Liver (tissue), 3 donors: ENCODE measurements at regions not wholly inside any gene's neighbourhood (a gene's known extent, or its start where the extent isn't known, plus 50 kb on each side); places are given as distances from the start of the nearest gene placed in this dataset.
"Not testable (repeated sequence)": the region's sequence is repeated elsewhere in the genome, so short reads cannot be mapped to it uniquely, and the experiment has no call there.

Source experiments
- GABPA ChIP-seq, 2 donors: IDR thresholded peaks in 1 of 2; conservative IDR thresholded peaks in 1 of 2; 2 replicates each; pipeline ENCODE4 v1.6.1; 2016; ENCODE audit warnings: antibody characterized with exemption in 2 of 2, mild to moderate bottlenecking in 1 of 2, moderate library complexity in 1 of 2
- JUND ChIP-seq, 2 donors: IDR thresholded peaks; 2 replicates each; pipeline ENCODE4 v1.6.1; 2016; ENCODE audit warnings: antibody characterized with exemption in 2 of 2
- MAX ChIP-seq: IDR thresholded peaks from 2 replicates; pipeline ENCODE4 v1.6.1; 2016; ENCODE audit warnings: antibody characterized with exemption
- RAD21 ChIP-seq, 2 donors: IDR thresholded peaks; 2 replicates each; pipeline ENCODE4 v1.6.1; 2016; ENCODE audit warnings: antibody characterized with exemption in 2 of 2, mild to moderate bottlenecking in 2 of 2
- TF ChIP-seq, protein P1 (sequence below): fragments of 150-350 bp; IDR thresholded peaks from 2 replicates; pipeline ENCODE4 v1.5.1; 2017; ENCODE audit warnings: improper control_type of control experiment, low read depth, low read length; ENCODE audit not compliant: missing input control
- TF ChIP-seq, protein P2 (sequence below): IDR thresholded peaks from 2 replicates; pipeline ENCODE4 v1.6.1; 2016; ENCODE audit warnings: antibody characterized with exemption, mild to moderate bottlenecking
- donor health status: healthy.
- donor health status: healthy.

- TF ChIP-seq, protein P1, sequence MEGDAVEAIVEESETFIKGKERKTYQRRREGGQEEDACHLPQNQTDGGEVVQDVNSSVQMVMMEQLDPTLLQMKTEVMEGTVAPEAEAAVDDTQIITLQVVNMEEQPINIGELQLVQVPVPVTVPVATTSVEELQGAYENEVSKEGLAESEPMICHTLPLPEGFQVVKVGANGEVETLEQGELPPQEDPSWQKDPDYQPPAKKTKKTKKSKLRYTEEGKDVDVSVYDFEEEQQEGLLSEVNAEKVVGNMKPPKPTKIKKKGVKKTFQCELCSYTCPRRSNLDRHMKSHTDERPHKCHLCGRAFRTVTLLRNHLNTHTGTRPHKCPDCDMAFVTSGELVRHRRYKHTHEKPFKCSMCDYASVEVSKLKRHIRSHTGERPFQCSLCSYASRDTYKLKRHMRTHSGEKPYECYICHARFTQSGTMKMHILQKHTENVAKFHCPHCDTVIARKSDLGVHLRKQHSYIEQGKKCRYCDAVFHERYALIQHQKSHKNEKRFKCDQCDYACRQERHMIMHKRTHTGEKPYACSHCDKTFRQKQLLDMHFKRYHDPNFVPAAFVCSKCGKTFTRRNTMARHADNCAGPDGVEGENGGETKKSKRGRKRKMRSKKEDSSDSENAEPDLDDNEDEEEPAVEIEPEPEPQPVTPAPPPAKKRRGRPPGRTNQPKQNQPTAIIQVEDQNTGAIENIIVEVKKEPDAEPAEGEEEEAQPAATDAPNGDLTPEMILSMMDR: not testable (repeated sequence)
- TF ChIP-seq JUND (IDR thresholded peaks at IDR 0.05); RAD21 (IDR thresholded peaks at IDR 0.05); MAX; GABPA (IDR thresholded peaks at IDR 0.05 in 1 of 2, conservative IDR thresholded peaks at IDR 0.05 in 1 of 2): not testable (repeated sequence)
- TF ChIP-seq, protein P2, sequence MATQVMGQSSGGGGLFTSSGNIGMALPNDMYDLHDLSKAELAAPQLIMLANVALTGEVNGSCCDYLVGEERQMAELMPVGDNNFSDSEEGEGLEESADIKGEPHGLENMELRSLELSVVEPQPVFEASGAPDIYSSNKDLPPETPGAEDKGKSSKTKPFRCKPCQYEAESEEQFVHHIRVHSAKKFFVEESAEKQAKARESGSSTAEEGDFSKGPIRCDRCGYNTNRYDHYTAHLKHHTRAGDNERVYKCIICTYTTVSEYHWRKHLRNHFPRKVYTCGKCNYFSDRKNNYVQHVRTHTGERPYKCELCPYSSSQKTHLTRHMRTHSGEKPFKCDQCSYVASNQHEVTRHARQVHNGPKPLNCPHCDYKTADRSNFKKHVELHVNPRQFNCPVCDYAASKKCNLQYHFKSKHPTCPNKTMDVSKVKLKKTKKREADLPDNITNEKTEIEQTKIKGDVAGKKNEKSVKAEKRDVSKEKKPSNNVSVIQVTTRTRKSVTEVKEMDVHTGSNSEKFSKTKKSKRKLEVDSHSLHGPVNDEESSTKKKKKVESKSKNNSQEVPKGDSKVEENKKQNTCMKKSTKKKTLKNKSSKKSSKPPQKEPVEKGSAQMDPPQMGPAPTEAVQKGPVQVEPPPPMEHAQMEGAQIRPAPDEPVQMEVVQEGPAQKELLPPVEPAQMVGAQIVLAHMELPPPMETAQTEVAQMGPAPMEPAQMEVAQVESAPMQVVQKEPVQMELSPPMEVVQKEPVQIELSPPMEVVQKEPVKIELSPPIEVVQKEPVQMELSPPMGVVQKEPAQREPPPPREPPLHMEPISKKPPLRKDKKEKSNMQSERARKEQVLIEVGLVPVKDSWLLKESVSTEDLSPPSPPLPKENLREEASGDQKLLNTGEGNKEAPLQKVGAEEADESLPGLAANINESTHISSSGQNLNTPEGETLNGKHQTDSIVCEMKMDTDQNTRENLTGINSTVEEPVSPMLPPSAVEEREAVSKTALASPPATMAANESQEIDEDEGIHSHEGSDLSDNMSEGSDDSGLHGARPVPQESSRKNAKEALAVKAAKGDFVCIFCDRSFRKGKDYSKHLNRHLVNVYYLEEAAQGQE: not testable (repeated sequence)
These were observed 1281.9 kb downstream of the CDH12 start for GRCh38 chr5:21571196-21571595.
